A549 (cell line): ENCODE measurements at regions not wholly inside any gene's neighbourhood (a gene's known extent, or its start where the extent isn't known, plus 50 kb on each side); places are given as distances from the start of the nearest gene placed in this dataset.

Experiments
- ATAC-seq, 2 experiments: fragments of 200-7000 bp in 1 of 2; fragments of >200 bp in 1 of 2; cut with Nextera tagmentation in 1 of 2; cut with Tn5 transposase in 1 of 2; 3 replicates each; pipeline versions ENCODE4 v1.8.0 to v1.9.1; 2018 to 2020; ENCODE audit warnings: mild to moderate bottlenecking in 1 of 2, moderate library complexity in 1 of 2
- CTCF ChIA-PET: fragments of 300-600 bp; sonication (Branson Sonifier 250); formaldehyde crosslinking; extraction: SDS; loops from one replicate; lab custom pipeline; 2021; ENCODE audit warnings: antibody characterized with exemption, inconsistent platforms; lab: Yijun Ruan, JAX
- POLR2A ChIA-PET: fragments of 350-600 bp; formaldehyde crosslinking; extraction: SDS; loops from one replicate; lab custom pipeline; 2021; ENCODE audit warnings: antibody characterized with exemption, inconsistent platforms; lab: Yijun Ruan, JAX
- DNase-seq, 2 experiments: peaks; one replicate each; pipeline versions ENCODE4 v3.0.0 to v3.0.0-alpha.2; 2011 to 2016; ENCODE audit warnings: low read depth in 1 of 2, low spot score in 1 of 2
- FAIRE-seq: peaks from 2 replicates; lab custom pipeline; 2011; peaks lifted over from hg19 to GRCh38; lab: Jason Lieb, UNC
- H3K27ac ChIP-seq, 2 experiments: fragments of >200 bp; sonication (Bioruptor Twin); formaldehyde crosslinking; 3 replicates each; pipeline ENCODE4 v1.5.1; 2016 to 2017
- H3K4me1 ChIP-seq: fragments of >200 bp; sonication (Bioruptor Twin); formaldehyde crosslinking; 3 replicates; pipeline ENCODE4 v1.6.1; 2016
- H3K4me2 ChIP-seq: fragments of >200 bp; sonication (Bioruptor Twin); formaldehyde crosslinking; 3 replicates; pipeline ENCODE4 v1.6.1; 2016
- H3K4me3 ChIP-seq: fragments of >200 bp; sonication (Bioruptor Twin); formaldehyde crosslinking; 3 replicates; pipeline ENCODE4 v1.5.1; 2016
- H3K9me3 ChIP-seq: fragments of >200 bp; sonication (Bioruptor Twin); formaldehyde crosslinking; 3 replicates; pipeline ENCODE4 v1.6.1; 2016
- ATOH8 ChIP-seq: fragments of 250-450 bp; sonication (Bioruptor Pico); IDR thresholded peaks from 2 replicates; pipeline ENCODE4 v1.5.0; 2020; ENCODE audit warnings: low read depth, mild to moderate bottlenecking, moderate library complexity
- BHLHE40 ChIP-seq: IDR thresholded peaks from 2 replicates; pipeline ENCODE4 v1.6.1; 2012; ENCODE audit warnings: low read depth, low read length, inconsistent platforms
- CBX2 ChIP-seq: fragments of 200-600 bp; sonication (generic); IDR thresholded peaks from 2 replicates; pipeline ENCODE4 v1.6.1; 2016; ENCODE audit warnings: low read depth, mild to moderate bottlenecking, borderline replicate concordance
- CHD2 ChIP-seq: fragments of 150-350 bp; IDR thresholded peaks from 2 replicates; pipeline ENCODE4 v1.6.1; 2014; ENCODE audit warnings: low read length; ENCODE audit not compliant: partially characterized antibody
- CTCF ChIP-seq: fragments of >200 bp; sonication (Bioruptor Twin); formaldehyde crosslinking; IDR thresholded peaks from 3 replicates; pipeline ENCODE4 v1.5.1; 2016
- EHF ChIP-seq: fragments of 250-450 bp; sonication (Bioruptor Pico); IDR thresholded peaks from 2 replicates; pipeline ENCODE4 v1.5.0; 2020; ENCODE audit warnings: mild to moderate bottlenecking
- EP300 ChIP-seq, 2 experiments: fragments of >200 bp; sonication (Bioruptor Twin); formaldehyde crosslinking; IDR thresholded peaks; 2 replicates in 1 of 2; 3 replicates in 1 of 2; pipeline ENCODE4 v1.6.1; 2016 to 2017
- FOSB ChIP-seq: fragments of 250-450 bp; sonication (Bioruptor Pico); IDR thresholded peaks from 2 replicates; pipeline ENCODE4 v1.5.0; 2020; ENCODE audit warnings: mild to moderate bottlenecking, moderate library complexity
- HDAC2 ChIP-seq: fragments of 200-600 bp; sonication (generic); IDR thresholded peaks from 2 replicates; pipeline ENCODE4 v1.6.1; 2016
- HOXB5 ChIP-seq: fragments of 250-450 bp; sonication (Bioruptor Pico); IDR thresholded peaks from 2 replicates; pipeline ENCODE4 v1.5.0; 2020; ENCODE audit warnings: mild to moderate bottlenecking, moderate library complexity
- MAFK ChIP-seq: fragments of 450-650 bp; IDR thresholded peaks from 2 replicates; pipeline ENCODE4 v1.6.1; 2014; ENCODE audit not compliant: partially characterized antibody
- MAX ChIP-seq: IDR thresholded peaks from 2 replicates; pipeline ENCODE4 v1.6.1; 2012
- MAZ ChIP-seq: fragments of 150-350 bp; IDR thresholded peaks from 2 replicates; pipeline ENCODE4 v1.6.1; 2014; ENCODE audit warnings: antibody characterized with exemption, low read depth, low read length, borderline replicate concordance
- NFE2L2 ChIP-seq: fragments of 150-350 bp; conservative IDR thresholded peaks from 2 replicates; pipeline ENCODE4 v1.6.1; 2014; ENCODE audit warnings: low read length
- NPAS2 ChIP-seq: fragments of 250-450 bp; sonication (Bioruptor Pico); IDR thresholded peaks from 2 replicates; pipeline ENCODE4 v1.8.0; 2022; ENCODE audit warnings: mild to moderate bottlenecking, moderate library complexity, borderline replicate concordance
- NR3C1 ChIP-seq: fragments of >200 bp; sonication (Bioruptor Twin); formaldehyde crosslinking; IDR thresholded peaks from 3 replicates; pipeline ENCODE4 v1.6.1; 2017
- PHF8 ChIP-seq: fragments of 200-600 bp; sonication (generic); IDR thresholded peaks from 2 replicates; pipeline ENCODE4 v1.6.1; 2016; ENCODE audit warnings: low read depth, mild to moderate bottlenecking, antibody characterized with exemption, moderate library complexity, borderline replicate concordance
- POLR2A ChIP-seq: IDR thresholded peaks from 2 replicates; pipeline ENCODE4 v1.6.1; 2012; ENCODE audit warnings: mild to moderate bottlenecking, low read length
- POLR2AphosphoS2 ChIP-seq: conservative IDR thresholded peaks from 2 replicates; pipeline ENCODE4 v1.6.1; 2012; ENCODE audit warnings: low read length, improper control_type of control experiment, inconsistent platforms
- RAD21 ChIP-seq, 2 experiments: fragments of >200 bp in 1 of 2; sonication (Bioruptor Twin) in 1 of 2; formaldehyde crosslinking in 1 of 2; IDR thresholded peaks in 1 of 2; conservative IDR thresholded peaks in 1 of 2; 2 replicates in 1 of 2; 3 replicates in 1 of 2; pipeline ENCODE4 v1.6.1; 2012 to 2018; ENCODE audit warnings: inconsistent platforms in 1 of 2
- RCOR1 ChIP-seq: fragments of 150-350 bp; IDR thresholded peaks from 2 replicates; pipeline ENCODE4 v1.6.1; 2014; ENCODE audit warnings: antibody characterized with exemption, low read length, low read depth
- REST ChIP-seq: fragments of 200-600 bp; sonication (generic); IDR thresholded peaks from 2 replicates; pipeline ENCODE4 v1.6.1; 2016; ENCODE audit warnings: antibody characterized with exemption, mild to moderate bottlenecking, moderate library complexity
- SMC3 ChIP-seq: fragments of >200 bp; sonication (Bioruptor Twin); formaldehyde crosslinking; IDR thresholded peaks from 3 replicates; pipeline ENCODE4 v1.6.1; 2018; ENCODE audit warnings: inconsistent platforms
- TFCP2L1 ChIP-seq: fragments of 250-450 bp; sonication (Bioruptor Pico); IDR thresholded peaks from 2 replicates; pipeline ENCODE4 v1.5.0; 2021; ENCODE audit warnings: mild to moderate bottlenecking
- TP53 ChIP-seq: fragments of 250-450 bp; sonication (Bioruptor Pico); IDR thresholded peaks from 2 replicates; pipeline ENCODE4 v1.5.0; 2021; ENCODE audit warnings: mild to moderate bottlenecking, moderate library complexity
- USF2 ChIP-seq: fragments of 450-650 bp; IDR thresholded peaks from 2 replicates; pipeline ENCODE4 v1.6.1; 2014; ENCODE audit warnings: antibody characterized with exemption
- ZC3H11A ChIP-seq: fragments of 450-650 bp; IDR thresholded peaks from 2 replicates; pipeline ENCODE4 v1.6.1; 2014; ENCODE audit warnings: antibody characterized with exemption, mild to moderate bottlenecking
- ZNF302 ChIP-seq: fragments of 250-450 bp; sonication (Bioruptor Pico); IDR thresholded peaks from 2 replicates; pipeline ENCODE4 v1.9.0; 2021; ENCODE audit warnings: inconsistent platforms, mild to moderate bottlenecking, moderate library complexity
- ZSCAN20 ChIP-seq: fragments of 250-450 bp; sonication (Bioruptor Pico); IDR thresholded peaks from 2 replicates; pipeline ENCODE4 v1.8.0; 2022; ENCODE audit warnings: mild to moderate bottlenecking, moderate library complexity
- WGBS: methylation state at CpG from one replicate; pipeline ENCODE4 v1.1.6; 2017; ENCODE audit errors: missing lambda C conversion rate; 5-methylcytosine and 5-hydroxymethylcytosine counted together

- H3K27ac ChIP-seq = no peak overlapping the region
- ChIA-PET CTCF (no interaction called here), POLR2A (no interaction called here)
- no peaks in the 10 kb centered on the region for H3K9me3 ChIP-seq
- no peak overlapping the region for H3K4me2 ChIP-seq
- 62% methylated on average over 4 of the region's 4 CpGs for WGBS
- TF ChIP-seq CHD2 (no peak), PHF8 (no peak), HOXB5 (CRISPR knock-in tag) (no peak), TFCP2L1 (CRISPR knock-in tag) (no peak), EHF (CRISPR knock-in tag) (no peak), ZNF302 (CRISPR knock-in tag) (no peak), CTCF (no peak), NR3C1 (no peak)
- no peak for ATAC-seq
- no peak for FAIRE-seq
- DNase-seq = no peak
- no peaks in the 10 kb centered on the region for H3K4me1 ChIP-seq
- no peak overlapping the region for H3K4me3 ChIP-seq
Observed at GRCh38 chr1:199261328-199261727, 622.5 kb downstream of the PTPRC start.

GRCh38 chr1:199264283-199264682 is 625.4 kb downstream of the PTPRC start:
- ATAC-seq (no peak), FAIRE-seq (no peak), DNase-seq (no peak)
- ChIA-PET POLR2A (no interaction called here), CTCF (interaction anchor here (0.5 to 1.6 kb wide), 3 partner anchors 21 to 1167 kb away, joined by 3 to 4 read pairs (median 4); no protein-coding TSS in a partner anchor)
- TF ChIP-seq MAZ (no peak), NFE2L2 (no peak), ATOH8 (CRISPR knock-in tag) (no peak), CBX2 (no peak), FOSB (CRISPR knock-in tag) (no peak)
- no peak overlapping the region for H3K4me2 ChIP-seq
- no peaks in the 10 kb centered on the region for H3K4me1 ChIP-seq
- WGBS = 72% methylated on average over 2 of the region's 2 CpGs
- H3K4me3 ChIP-seq = no peak overlapping the region
- no peak overlapping the region for H3K27ac ChIP-seq
- H3K9me3 ChIP-seq = no peaks in the 10 kb centered on the region

GRCh38 chr1:199264911-199265310 is 626.1 kb downstream of the PTPRC start:
- FAIRE-seq (no peak), ATAC-seq (no peak), DNase-seq (no peak)
- Histone ChIP-seq H3K4me3 (no peak overlapping the region), H3K9me3 (no peaks in the 10 kb centered on the region), H3K27ac (no peak overlapping the region), H3K4me2 (no peak overlapping the region), H3K4me1 (no peaks in the 10 kb centered on the region)
- ChIA-PET POLR2A (no interaction called here), CTCF (interaction anchor here (0.6 kb wide), 1 partner anchor 1167 kb away, joined by 4 read pairs; no protein-coding TSS in a partner anchor)
- TF ChIP-seq MAZ (no peak), HOXB5 (CRISPR knock-in tag) (no peak), POLR2A (no peak), NFE2L2 (no peak), RAD21 (conservative IDR thresholded peaks at IDR 0.05 in 1 of 2, IDR thresholded peaks at IDR 0.05 in 1 of 2) (no peak), BHLHE40 (no peak), HDAC2 (no peak), REST (no peak), POLR2AphosphoS2 (no peak), ZSCAN20 (no peak), USF2 (no peak), MAFK (no peak), TP53 (CRISPR knock-in tag) (no peak), CBX2 (no peak), MAX (no peak), RCOR1 (no peak), SMC3 (no peak), ZC3H11A (no peak), NPAS2 (no peak), EP300 (IDR thresholded peaks at IDR 0.05) (no peak)
- WGBS = 22% methylated on average over 1 of the region's 1 CpG
